ENCODE measurements at regions not wholly inside any gene's neighbourhood (a gene's known extent, or its start where the extent isn't known, plus 50 kb on each side); places are given as distances from the start of the nearest gene placed in this dataset.

DNA sequence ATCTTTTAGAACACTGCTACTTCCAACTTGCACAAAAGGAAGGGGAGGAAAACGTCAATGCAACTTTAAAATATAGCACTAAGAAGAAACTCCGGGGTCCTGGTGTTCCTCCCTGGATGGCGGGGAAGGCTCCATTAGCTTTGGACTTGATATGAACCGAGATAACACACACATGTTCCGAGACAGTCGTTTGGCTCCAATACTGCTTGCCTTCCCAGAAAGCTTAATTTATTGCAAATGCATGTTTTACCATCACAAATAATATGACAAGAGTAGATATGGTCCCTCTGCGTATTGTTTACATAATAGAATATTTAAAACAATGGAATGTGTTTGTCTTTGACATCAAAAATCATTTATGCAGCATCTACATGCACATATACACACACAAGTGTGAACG, 87.6 kb upstream of the CLMN start:
- TF ChIP-seq EZH2 (IDR thresholded peaks at IDR 0.05; ENCODE audit: low read length): no peak
- TF ChIP-seq, protein P1, sequence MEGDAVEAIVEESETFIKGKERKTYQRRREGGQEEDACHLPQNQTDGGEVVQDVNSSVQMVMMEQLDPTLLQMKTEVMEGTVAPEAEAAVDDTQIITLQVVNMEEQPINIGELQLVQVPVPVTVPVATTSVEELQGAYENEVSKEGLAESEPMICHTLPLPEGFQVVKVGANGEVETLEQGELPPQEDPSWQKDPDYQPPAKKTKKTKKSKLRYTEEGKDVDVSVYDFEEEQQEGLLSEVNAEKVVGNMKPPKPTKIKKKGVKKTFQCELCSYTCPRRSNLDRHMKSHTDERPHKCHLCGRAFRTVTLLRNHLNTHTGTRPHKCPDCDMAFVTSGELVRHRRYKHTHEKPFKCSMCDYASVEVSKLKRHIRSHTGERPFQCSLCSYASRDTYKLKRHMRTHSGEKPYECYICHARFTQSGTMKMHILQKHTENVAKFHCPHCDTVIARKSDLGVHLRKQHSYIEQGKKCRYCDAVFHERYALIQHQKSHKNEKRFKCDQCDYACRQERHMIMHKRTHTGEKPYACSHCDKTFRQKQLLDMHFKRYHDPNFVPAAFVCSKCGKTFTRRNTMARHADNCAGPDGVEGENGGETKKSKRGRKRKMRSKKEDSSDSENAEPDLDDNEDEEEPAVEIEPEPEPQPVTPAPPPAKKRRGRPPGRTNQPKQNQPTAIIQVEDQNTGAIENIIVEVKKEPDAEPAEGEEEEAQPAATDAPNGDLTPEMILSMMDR (optimal IDR thresholded peaks at IDR 0.05 in 1 of 3, IDR thresholded peaks at IDR 0.05 in 1 of 3, conservative IDR thresholded peaks at IDR 0.05 in 1 of 3; ENCODE audit: extremely low read depth in 1 of 3, insufficient read depth in 2 of 3, low read length in 3 of 3): no peak
- peaks cover 4% of the 10 kb centered on the region for H3K27me3 ChIP-seq (ENCODE audit: control insufficient read depth, extremely low read depth, insufficient read depth, low read length)
- H3K36me3 ChIP-seq (ENCODE audit: control insufficient read depth in 2 of 2, extremely low read depth in 1 of 2, insufficient read depth in 2 of 2, low read length in 2 of 2): no peaks in the 10 kb centered on the region
- dilution Hi-C loops (cut with MboI; ENCODE audit: extremely low pct_ligation_motif_present, low sequenced_read_pairs): no loop called here
- DNase-seq (ENCODE audit: low read depth, low spot score) (no peak), FAIRE-seq (no peak)
- no peak overlapping the region for H2AFZ ChIP-seq (ENCODE audit: control insufficient read depth, low read length)
- H3K4me3 ChIP-seq (ENCODE audit: control insufficient read depth in 2 of 3, extremely low read depth in 1 of 3, insufficient read depth in 2 of 3, low read depth in 1 of 3, low read length in 3 of 3): no peak overlapping the region
- H3K79me2 ChIP-seq (ENCODE audit: control insufficient read depth, insufficient read depth, low read length): no peaks in the 10 kb centered on the region
- H3K9me3 ChIP-seq (ENCODE audit: control insufficient read depth, low read depth, low read length): no peaks in the 10 kb centered on the region
- H3K9me1 ChIP-seq (ENCODE audit: control insufficient read depth, extremely low read depth, insufficient read depth, low read length): no peaks in the 10 kb centered on the region
- no peak overlapping the region for H3K4me2 ChIP-seq (ENCODE audit: control insufficient read depth, extremely low read depth, insufficient read depth, low read depth, low read length)
- H3K9ac ChIP-seq (ENCODE audit: control insufficient read depth, extremely low read depth, insufficient read depth, low read length): no peak overlapping the region
- H4K20me1 ChIP-seq (ENCODE audit: control insufficient read depth, extremely low read depth, insufficient read depth, low read length): no peaks in the 10 kb centered on the region
- no peak overlapping the region for H3K27ac ChIP-seq (ENCODE audit: control insufficient read depth, insufficient read depth, low read length)
- H3K4me1 ChIP-seq (ENCODE audit: control insufficient read depth, extremely low read depth, insufficient read depth, low read length): no peaks in the 10 kb centered on the region

DNA sequence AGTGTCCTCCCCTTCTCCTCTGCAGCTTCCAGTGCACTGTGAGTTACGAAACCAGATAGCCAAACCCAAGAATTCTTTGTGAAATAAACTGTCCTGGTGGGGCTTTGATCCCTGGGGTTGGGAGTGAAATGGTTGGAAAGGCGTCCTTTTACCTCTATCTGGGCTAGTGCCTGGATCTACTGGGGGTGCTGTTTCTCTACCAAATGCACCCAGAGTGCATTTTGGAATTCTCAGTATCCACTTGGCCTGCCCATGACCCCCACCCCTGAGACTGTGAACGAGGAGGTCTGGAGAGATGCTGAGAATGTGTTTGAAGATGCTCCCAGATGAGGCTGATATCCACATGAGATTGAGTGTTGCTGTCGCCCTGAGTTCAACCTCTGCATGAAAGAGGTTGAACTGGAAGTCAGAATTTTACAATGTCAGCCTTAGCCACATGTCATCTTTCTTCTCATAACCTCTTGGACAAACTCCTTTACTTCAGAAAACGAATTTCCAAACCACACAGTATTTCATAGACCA, 87.1 kb upstream of the CLMN start:
- Histone ChIP-seq H4K20me1 (ENCODE audit: control insufficient read depth, extremely low read depth, insufficient read depth, low read length) (no peaks in the 10 kb centered on the region), H3K27ac (ENCODE audit: control insufficient read depth, insufficient read depth, low read length) (no peak overlapping the region), H3K9me3 (ENCODE audit: control insufficient read depth, low read depth, low read length) (no peaks in the 10 kb centered on the region), H3K27me3 (ENCODE audit: control insufficient read depth, extremely low read depth, insufficient read depth, low read length) (peaks cover 4% of the 10 kb centered on the region), H3K79me2 (ENCODE audit: control insufficient read depth, insufficient read depth, low read length) (no peaks in the 10 kb centered on the region), H3K9me1 (ENCODE audit: control insufficient read depth, extremely low read depth, insufficient read depth, low read length) (no peaks in the 10 kb centered on the region), H3K4me1 (ENCODE audit: control insufficient read depth, extremely low read depth, insufficient read depth, low read length) (no peaks in the 10 kb centered on the region), H3K4me3 (ENCODE audit: control insufficient read depth in 2 of 3, extremely low read depth in 1 of 3, insufficient read depth in 2 of 3, low read depth in 1 of 3, low read length in 3 of 3) (no peak overlapping the region), H3K9ac (ENCODE audit: control insufficient read depth, extremely low read depth, insufficient read depth, low read length) (no peak overlapping the region), H3K36me3 (ENCODE audit: control insufficient read depth in 2 of 2, extremely low read depth in 1 of 2, insufficient read depth in 2 of 2, low read length in 2 of 2) (no peaks in the 10 kb centered on the region), H3K4me2 (ENCODE audit: control insufficient read depth, extremely low read depth, insufficient read depth, low read depth, low read length) (no peak overlapping the region), H2AFZ (ENCODE audit: control insufficient read depth, low read length) (no peak overlapping the region)
- DNase-seq (ENCODE audit: low read depth, low spot score) (no peak), FAIRE-seq (no peak)
- dilution Hi-C loops (cut with MboI; ENCODE audit: extremely low pct_ligation_motif_present, low sequenced_read_pairs): no loop called here
- TF ChIP-seq, protein P1 (optimal IDR thresholded peaks at IDR 0.05 in 1 of 3, IDR thresholded peaks at IDR 0.05 in 1 of 3, conservative IDR thresholded peaks at IDR 0.05 in 1 of 3; ENCODE audit: extremely low read depth in 1 of 3, insufficient read depth in 2 of 3, low read length in 3 of 3): no peak
- TF ChIP-seq EZH2 (IDR thresholded peaks at IDR 0.05; ENCODE audit: low read length): no peak

Data from keratinocyte (primary cell).